ENCODE measurements at regions not wholly inside any gene's neighbourhood (a gene's known extent, or its start where the extent isn't known, plus 50 kb on each side); places are given as distances from the start of the nearest gene placed in this dataset.
"Not testable (repeated sequence)": the region's sequence is repeated elsewhere in the genome, so short reads cannot be mapped to it uniquely, and the experiment has no call there.

DNA sequence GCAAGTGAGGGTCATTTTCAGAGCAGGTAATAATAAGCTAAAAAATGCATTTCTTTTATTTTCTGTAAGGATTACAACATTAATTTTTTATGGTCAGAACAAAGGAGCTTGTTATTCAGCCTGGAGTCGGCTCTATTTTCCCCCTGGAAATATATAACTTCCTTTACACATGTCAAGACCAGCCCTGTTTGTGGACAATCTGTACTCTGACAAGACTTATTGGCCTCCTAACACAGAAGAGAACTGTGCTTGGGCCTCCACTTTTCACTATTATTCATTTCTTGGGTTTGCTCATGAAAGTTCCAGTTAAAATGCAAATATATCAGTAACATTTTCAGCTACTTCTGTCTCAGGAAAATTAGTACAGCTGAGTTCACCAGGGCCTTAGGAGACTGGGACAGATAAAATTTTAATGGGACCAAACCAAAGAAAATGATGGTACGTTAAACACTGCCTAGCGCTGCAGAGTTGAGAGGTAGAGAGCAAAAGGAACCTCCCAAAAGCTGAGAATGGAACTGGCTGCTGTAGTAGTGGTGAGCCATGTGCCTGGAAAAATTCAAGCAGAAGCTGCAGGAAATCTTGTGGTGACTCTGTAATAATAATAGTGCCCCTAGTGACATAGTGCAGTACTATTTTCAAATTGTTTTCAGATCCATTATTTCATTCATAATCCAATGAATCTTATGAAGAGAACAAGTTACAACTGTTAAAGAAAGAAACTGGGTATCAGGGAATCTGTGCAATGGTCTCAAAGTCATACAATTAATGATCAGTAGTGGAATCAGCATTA, 227.2 kb upstream of the KIAA1217 start:
- Histone ChIP-seq H3K4me3 (no peak overlapping the region), H3K27ac (peak overlapping the region in 2 of 4 donors; percentile 66 to 72), H3K4me1 (peaks cover 0 to 6% (median 0%) of the 10 kb centered on the region in 4 donors), H3K36me3 (no peaks in the 10 kb centered on the region), H3K27me3 (no peaks in the 10 kb centered on the region), H3K9me3 (no peaks in the 10 kb centered on the region)
- WGBS, 2 donors, result 45 to 59% methylated on average over 3 of the region's 3 CpGs
- no peak for DNase-seq (ENCODE audit: low spot score in 2 of 2)
- TF ChIP-seq EP300 (IDR thresholded peaks at IDR 0.05) (no peak), POLR2A (IDR thresholded peaks at IDR 0.05) (no peak)
- TF ChIP-seq, protein P1, sequence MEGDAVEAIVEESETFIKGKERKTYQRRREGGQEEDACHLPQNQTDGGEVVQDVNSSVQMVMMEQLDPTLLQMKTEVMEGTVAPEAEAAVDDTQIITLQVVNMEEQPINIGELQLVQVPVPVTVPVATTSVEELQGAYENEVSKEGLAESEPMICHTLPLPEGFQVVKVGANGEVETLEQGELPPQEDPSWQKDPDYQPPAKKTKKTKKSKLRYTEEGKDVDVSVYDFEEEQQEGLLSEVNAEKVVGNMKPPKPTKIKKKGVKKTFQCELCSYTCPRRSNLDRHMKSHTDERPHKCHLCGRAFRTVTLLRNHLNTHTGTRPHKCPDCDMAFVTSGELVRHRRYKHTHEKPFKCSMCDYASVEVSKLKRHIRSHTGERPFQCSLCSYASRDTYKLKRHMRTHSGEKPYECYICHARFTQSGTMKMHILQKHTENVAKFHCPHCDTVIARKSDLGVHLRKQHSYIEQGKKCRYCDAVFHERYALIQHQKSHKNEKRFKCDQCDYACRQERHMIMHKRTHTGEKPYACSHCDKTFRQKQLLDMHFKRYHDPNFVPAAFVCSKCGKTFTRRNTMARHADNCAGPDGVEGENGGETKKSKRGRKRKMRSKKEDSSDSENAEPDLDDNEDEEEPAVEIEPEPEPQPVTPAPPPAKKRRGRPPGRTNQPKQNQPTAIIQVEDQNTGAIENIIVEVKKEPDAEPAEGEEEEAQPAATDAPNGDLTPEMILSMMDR (IDR thresholded peaks at IDR 0.05), result no peak

DNA sequence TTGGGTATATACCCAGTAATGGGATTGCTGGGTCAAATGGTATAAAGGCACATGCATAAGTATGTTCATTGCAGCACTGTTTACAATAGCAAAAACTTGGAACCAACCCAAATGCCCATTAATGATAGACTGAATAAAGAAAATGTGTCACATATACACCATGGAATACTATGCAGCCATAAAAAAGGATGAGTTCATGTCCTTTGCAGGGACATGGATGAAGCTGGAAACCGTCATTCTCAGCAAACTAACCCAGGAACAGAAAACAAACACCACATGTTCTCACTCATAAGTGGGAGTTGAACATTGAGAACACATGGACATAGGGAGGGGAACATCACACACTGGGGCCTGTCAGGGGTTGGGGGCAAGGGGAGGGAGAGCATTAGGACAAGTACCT, 224.5 kb upstream of the KIAA1217 start:
- H3K27me3 ChIP-seq; H3K4me3 ChIP-seq; H3K36me3 ChIP-seq; H3K9me3 ChIP-seq; DNase-seq (ENCODE audit: low spot score in 2 of 2); H3K4me1 ChIP-seq; H3K27ac ChIP-seq: not testable (repeated sequence)
- WGBS, 2 donors, result 95 to 96% methylated on average over 1 of the region's 1 CpG

DNA sequence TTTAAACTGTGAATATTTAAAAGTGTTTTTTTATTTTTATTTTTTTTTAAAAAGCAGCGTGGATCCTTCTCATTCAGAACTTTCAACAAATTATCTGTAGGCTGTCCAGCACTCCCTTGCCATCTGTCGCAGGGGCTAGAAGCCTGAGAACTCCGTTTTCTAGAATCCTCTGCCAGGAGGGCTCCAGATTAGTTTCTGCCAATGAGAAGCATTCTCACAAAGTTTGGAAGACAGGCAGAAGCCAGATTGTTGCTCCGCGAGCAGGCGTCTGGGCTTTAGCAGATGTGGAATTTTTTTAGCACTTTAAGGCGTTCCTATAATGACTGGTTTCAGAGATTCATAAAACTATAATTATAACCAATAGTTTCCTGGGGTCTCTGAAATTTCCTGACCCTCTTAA, 220.9 kb upstream of the KIAA1217 start:
- WGBS, 2 donors, result 85 to 86% methylated on average over 7 of the region's 7 CpGs
- no peaks in the 10 kb centered on the region for H3K36me3 ChIP-seq

DNA sequence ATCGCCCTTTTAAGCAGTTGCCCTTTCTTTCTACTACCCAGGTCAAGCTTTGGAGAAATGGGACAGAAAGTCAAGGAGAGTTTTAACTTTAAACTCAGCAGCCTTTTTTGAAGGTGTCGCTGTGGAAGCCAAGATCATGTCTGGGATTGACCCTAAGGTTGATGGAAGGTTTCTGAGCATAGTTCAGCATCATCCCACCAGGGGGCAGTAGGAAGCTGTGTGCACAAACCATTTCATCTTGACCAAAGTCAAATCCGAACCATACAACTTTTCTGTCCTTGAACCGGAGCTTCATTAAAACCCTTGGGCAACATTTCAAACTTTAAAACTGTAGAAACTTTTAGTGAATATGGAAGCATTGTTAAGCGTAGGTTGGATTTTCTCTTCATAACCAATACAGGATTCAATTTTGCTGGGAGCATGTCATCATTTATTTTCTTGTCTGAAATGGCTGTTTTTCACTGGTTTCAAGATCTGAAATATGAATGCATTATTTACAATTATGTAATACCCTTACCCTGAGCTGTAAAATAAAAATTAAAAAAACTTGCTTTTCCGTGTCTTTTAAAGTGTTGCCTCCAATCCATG, 214.4 kb upstream of the KIAA1217 start:
- DNase-seq (ENCODE audit: low spot score in 2 of 2), result peak; percentile 46 to 80
- no peaks in the 10 kb centered on the region for H3K36me3 ChIP-seq
- no peak overlapping the region for H3K27ac ChIP-seq
- WGBS, 2 donors, result 23 to 27% methylated on average over 6 of the region's 6 CpGs
- H3K4me1 ChIP-seq, result peaks cover 0 to 7% (median 0%) of the 10 kb centered on the region in 4 donors
- TF ChIP-seq, protein P1 (IDR thresholded peaks at IDR 0.05), result peak; percentile 63 to 88 (median 75)
- TF ChIP-seq EP300 (IDR thresholded peaks at IDR 0.05) (peak in 1 of 2 donors; percentile 8), POLR2A (IDR thresholded peaks at IDR 0.05) (no peak)
- peak overlapping the region in 1 of 4 donors; percentile 23 for H3K4me3 ChIP-seq
- no peaks in the 10 kb centered on the region for H3K27me3 ChIP-seq
- no peaks in the 10 kb centered on the region for H3K9me3 ChIP-seq

More for the DNA sequence above, 220.9 kb upstream of the KIAA1217 start:
- no peak for DNase-seq (ENCODE audit: low spot score in 2 of 2)
- no peak overlapping the region for H3K27ac ChIP-seq
- TF ChIP-seq EP300 (IDR thresholded peaks at IDR 0.05), result no peak
- no peak for TF ChIP-seq POLR2A (IDR thresholded peaks at IDR 0.05)
- TF ChIP-seq, protein P1 (IDR thresholded peaks at IDR 0.05), result no peak
- H3K4me1 ChIP-seq, result no peaks in the 10 kb centered on the region
- H3K27me3 ChIP-seq, result no peaks in the 10 kb centered on the region
- H3K4me3 ChIP-seq, result no peak overlapping the region
- H3K9me3 ChIP-seq, result no peaks in the 10 kb centered on the region

DNA sequence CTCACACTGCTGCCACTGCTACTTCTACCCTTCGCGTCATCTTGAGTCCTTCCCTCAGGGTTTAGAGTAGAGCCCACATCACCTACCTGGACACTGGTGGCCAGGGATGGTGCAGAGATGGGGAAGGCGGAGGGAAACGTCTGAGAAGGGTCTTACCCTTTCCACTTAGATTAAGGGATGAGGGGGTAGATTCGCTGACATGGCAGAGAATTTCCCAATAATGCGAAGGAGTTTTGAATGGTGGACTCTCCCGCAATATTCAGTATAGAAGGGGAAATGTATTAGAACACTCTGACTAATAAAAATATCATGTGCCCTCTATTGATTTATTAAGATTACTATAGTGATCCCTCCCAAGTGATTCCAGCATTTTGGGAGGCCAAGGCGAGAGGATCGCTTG, 209.5 kb upstream of the KIAA1217 start:
- Histone ChIP-seq H3K9me3 (no peaks in the 10 kb centered on the region), H3K27ac (no peak overlapping the region), H3K4me3 (no peak overlapping the region), H3K4me1 (peaks cover 0 to 7% (median 0%) of the 10 kb centered on the region in 4 donors), H3K27me3 (no peaks in the 10 kb centered on the region), H3K36me3 (no peaks in the 10 kb centered on the region)
- no peak for DNase-seq (ENCODE audit: low spot score in 2 of 2)
- TF ChIP-seq EP300 (IDR thresholded peaks at IDR 0.05), result no peak
- TF ChIP-seq POLR2A (IDR thresholded peaks at IDR 0.05), result no peak
- TF ChIP-seq, protein P1 (IDR thresholded peaks at IDR 0.05), result no peak
- 96 to 98% methylated on average over 9 of the region's 9 CpGs for WGBS, 2 donors

All from tibial nerve (tissue), 4 donors.